ENCODE measurements at regions not wholly inside any gene's neighbourhood (a gene's known extent, or its start where the extent isn't known, plus 50 kb on each side); places are given as distances from the start of the nearest gene placed in this dataset.

GRCh38 chr15:96600350-96600749, 269.9 kb downstream of the NR2F2 start:
- no peak for TF ChIP-seq KAT2B (IDR thresholded peaks at IDR 0.05; ENCODE audit: borderline replicate concordance, low read depth, low read length)
- no peak for TF ChIP-seq CTCF (CRISPR knock-in tag; IDR thresholded peaks at IDR 0.05)

All from HepG2 (cell line).